AG04450 (cell line): ENCODE measurements at regions not wholly inside any gene's neighbourhood (a gene's known extent, or its start where the extent isn't known, plus 50 kb on each side); places are given as distances from the start of the nearest gene placed in this dataset.

Experiments
- CTCF ChIA-PET: fragments of 300-600, 350-600 bp; formaldehyde crosslinking; extraction: SDS; loops from one replicate; lab custom pipeline; 2022; ENCODE audit warnings: antibody characterized with exemption, inconsistent platforms; lab: Charles Lee
- POLR2A ChIA-PET: fragments of 350-600 bp; formaldehyde crosslinking; extraction: SDS; loops from one replicate; lab custom pipeline; 2021; ENCODE audit warnings: antibody characterized with exemption, inconsistent platforms; lab: Yijun Ruan, JAX
- DNase-seq: peaks from one replicate; pipeline ENCODE4 v3.0.0-alpha.2; 2011; ENCODE audit warnings: low read depth, low spot score
- H3K27ac ChIP-seq: one replicate; pipeline ENCODE4 v1.5.1; 2012; ENCODE audit warnings: low read depth, low read length, control low read depth
- H3K27me3 ChIP-seq: one replicate; pipeline ENCODE4 v1.6.0; 2012; ENCODE audit warnings: low read length; ENCODE audit not compliant: control insufficient read depth, insufficient read depth
- H3K4me3 ChIP-seq: 2 replicates; pipeline ENCODE4 v1.5.1; 2011; ENCODE audit warnings: mild to moderate bottlenecking, low read depth, low read length, control low read depth
- H3K9me3 ChIP-seq: 2 replicates; pipeline ENCODE4 v1.5.1; 2012; ENCODE audit warnings: low read length; ENCODE audit not compliant: control insufficient read depth, insufficient read depth
- TF ChIP-seq, protein P1 (sequence below): IDR thresholded peaks from 2 replicates; pipeline ENCODE4 v1.5.1; 2011; ENCODE audit warnings: low read depth, low read length, control low read depth, inconsistent platforms

- Histone ChIP-seq H3K9me3 (no peaks in the 10 kb centered on the region), H3K4me3 (no peak overlapping the region), H3K27ac (no peak overlapping the region), H3K27me3 (peaks cover 2% of the 10 kb centered on the region)
- no peak for DNase-seq
- CTCF ChIA-PET: interaction anchor here (1.9 kb wide), 1 partner anchor 65 kb away, joined by 7 read pairs; no protein-coding TSS in a partner anchor
- POLR2A ChIA-PET: no interaction called here
- TF ChIP-seq, protein P1, sequence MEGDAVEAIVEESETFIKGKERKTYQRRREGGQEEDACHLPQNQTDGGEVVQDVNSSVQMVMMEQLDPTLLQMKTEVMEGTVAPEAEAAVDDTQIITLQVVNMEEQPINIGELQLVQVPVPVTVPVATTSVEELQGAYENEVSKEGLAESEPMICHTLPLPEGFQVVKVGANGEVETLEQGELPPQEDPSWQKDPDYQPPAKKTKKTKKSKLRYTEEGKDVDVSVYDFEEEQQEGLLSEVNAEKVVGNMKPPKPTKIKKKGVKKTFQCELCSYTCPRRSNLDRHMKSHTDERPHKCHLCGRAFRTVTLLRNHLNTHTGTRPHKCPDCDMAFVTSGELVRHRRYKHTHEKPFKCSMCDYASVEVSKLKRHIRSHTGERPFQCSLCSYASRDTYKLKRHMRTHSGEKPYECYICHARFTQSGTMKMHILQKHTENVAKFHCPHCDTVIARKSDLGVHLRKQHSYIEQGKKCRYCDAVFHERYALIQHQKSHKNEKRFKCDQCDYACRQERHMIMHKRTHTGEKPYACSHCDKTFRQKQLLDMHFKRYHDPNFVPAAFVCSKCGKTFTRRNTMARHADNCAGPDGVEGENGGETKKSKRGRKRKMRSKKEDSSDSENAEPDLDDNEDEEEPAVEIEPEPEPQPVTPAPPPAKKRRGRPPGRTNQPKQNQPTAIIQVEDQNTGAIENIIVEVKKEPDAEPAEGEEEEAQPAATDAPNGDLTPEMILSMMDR: no peak
Observed at GRCh38 chr6:137350857-137351256, 131.7 kb upstream of the IFNGR1 start.

- no peak for DNase-seq
- Histone ChIP-seq H3K4me3 (no peak overlapping the region), H3K9me3 (no peaks in the 10 kb centered on the region), H3K27me3 (peaks cover 6% of the 10 kb centered on the region), H3K27ac (no peak overlapping the region)
- TF ChIP-seq, protein P1: no peak
- ChIA-PET CTCF (interaction anchor here (1.9 to 2.3 kb wide), 2 partner anchors 36 to 65 kb away, joined by 7 to 18 read pairs; no protein-coding TSS in a partner anchor), POLR2A (no interaction called here)
Observed at GRCh38 chr6:137349856-137350830, 131.0 kb upstream of the IFNGR1 start.

GRCh38 chr6:137348777-137349176, 129.6 kb upstream of the IFNGR1 start:
- CTCF ChIA-PET: interaction anchor here (2.3 kb wide), 1 partner anchor 35 kb away, joined by 18 read pairs; no protein-coding TSS in a partner anchor
- TF ChIP-seq, protein P1: no peak
- Histone ChIP-seq H3K27me3 (peaks cover 6% of the 10 kb centered on the region), H3K27ac (no peak overlapping the region), H3K9me3 (no peaks in the 10 kb centered on the region), H3K4me3 (no peak overlapping the region)
- DNase-seq: no peak
- POLR2A ChIA-PET: no interaction called here

DNA sequence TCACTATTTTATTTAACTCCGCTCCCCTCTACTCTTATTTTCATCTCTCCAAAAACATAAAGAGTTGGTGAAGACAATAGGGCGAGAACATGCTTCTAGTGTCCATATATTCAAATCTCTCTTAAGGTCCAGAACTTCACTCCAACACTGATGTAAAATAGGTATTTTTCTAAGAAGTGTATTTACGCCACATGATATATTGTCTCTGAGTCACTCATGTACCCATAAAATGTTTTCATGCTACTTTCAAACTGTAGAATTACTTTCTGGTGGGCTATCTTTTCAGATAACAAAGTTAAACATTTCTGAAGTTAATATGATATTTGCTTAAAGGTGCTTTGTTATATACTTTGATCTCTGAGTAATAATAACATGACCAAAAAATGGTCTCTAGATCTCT, 124.1 kb upstream of the IFNGR1 start:
- peaks cover 4% of the 10 kb centered on the region for H3K27me3 ChIP-seq
- H3K9me3 ChIP-seq: no peaks in the 10 kb centered on the region
- TF ChIP-seq, protein P1: no peak
- no peak overlapping the region for H3K4me3 ChIP-seq
- no peak for DNase-seq
- ChIA-PET CTCF (interaction anchor here (1.1 to 2.5 kb wide), 3 partner anchors 29 to 298 kb away, joined by 3 to 12 read pairs (median 6); no protein-coding TSS in a partner anchor), POLR2A (no interaction called here)
- no peak overlapping the region for H3K27ac ChIP-seq
